Cardiac septum (tissue), 1 donor: ENCODE measurements at regions not wholly inside any gene's neighbourhood (a gene's known extent, or its start where the extent isn't known, plus 50 kb on each side); places are given as distances from the start of the nearest gene placed in this dataset.

ENCODE experiments used
- DNase-seq: peaks from one replicate; pipeline ENCODE4 v3.0.0-alpha.2; 2020; ENCODE audit warnings: low spot score
- intact Hi-C: fragments of 100-400 bp; cut with DNase I; formaldehyde crosslinking; loops from one replicate; pipeline ENCODE4 v1.14.0; 2022
- donor health status: DM: no; HTN: no; CAD: no.

DNA sequence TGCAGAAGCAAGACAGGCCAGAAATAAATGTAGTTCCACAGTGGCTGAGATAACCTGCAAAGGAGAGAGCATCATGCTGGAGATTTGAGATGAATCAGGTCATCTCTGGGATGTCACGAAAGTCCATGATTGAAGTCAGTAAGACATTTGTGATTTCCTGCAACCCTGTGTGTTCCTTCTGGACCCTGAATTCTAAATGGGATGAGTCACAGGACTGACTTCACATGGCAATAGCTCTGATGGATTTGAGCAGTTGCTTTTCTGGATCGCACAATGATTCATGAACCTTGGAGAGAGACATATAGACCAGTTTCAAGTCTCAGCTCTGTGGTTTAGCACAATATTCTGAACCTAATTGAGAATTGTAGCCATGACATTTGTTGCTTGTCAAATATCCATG, 102.9 kb downstream of the TSN start:
- DNase-seq: no peak
- intact Hi-C loops: no loop called here

DNA sequence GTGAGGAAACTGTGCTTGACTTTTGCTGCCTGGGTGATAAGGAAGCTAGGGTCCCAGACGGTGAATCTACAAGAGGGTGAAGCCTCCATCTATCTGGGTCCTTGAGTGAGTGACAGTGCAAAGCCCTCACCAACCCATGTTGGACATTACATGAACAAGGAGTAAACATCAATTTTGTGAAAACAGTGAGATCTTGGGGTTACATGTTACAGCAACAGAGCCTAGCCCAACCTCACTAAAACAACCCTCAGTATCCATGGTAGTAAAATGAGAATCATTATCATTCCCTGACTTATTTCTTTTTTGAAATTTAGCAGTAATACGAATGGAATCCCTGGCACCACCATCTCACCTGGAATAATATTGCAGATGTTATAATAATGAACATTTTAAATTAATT, 103.4 kb downstream of the TSN start:
- no peak for DNase-seq

DNA sequence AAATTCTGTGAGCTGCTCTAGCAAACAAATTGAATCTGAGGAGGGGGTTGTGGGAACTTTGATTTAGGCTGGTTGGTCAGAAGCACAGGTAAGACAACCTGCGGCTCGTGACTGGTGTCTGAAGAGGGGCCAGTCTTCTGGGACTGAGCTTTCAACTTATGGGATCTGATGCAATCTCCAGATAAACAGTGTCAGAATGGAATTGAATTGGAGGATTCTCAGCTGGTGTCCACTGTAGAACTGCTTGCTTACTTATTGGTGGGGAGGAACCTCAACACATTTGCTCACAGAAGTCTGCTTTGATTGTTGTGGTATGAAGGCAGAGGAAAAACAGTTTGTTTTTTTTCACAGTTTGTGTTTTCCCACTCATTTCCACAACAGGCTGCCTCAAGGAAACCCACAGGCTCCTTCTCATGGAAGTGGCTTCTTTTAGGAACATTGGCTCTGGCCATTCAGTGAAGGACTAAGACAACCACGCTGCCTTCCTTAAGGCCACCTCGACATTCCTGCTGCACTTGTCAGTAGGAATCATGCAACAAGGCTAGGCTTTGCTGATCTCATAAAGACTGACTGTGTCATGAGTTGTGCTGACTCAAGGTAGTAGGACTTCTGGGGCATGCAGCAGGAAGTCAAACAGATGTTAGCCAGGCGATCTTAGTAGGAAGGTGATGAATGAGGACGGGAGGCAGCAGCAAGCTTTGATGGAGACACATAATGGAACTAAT, 104.7 kb downstream of the TSN start:
- DNase-seq: no peak
- intact Hi-C loops: no loop called here

More for the DNA sequence above, 103.4 kb downstream of the TSN start:
- intact Hi-C loops: no loop called here

DNA sequence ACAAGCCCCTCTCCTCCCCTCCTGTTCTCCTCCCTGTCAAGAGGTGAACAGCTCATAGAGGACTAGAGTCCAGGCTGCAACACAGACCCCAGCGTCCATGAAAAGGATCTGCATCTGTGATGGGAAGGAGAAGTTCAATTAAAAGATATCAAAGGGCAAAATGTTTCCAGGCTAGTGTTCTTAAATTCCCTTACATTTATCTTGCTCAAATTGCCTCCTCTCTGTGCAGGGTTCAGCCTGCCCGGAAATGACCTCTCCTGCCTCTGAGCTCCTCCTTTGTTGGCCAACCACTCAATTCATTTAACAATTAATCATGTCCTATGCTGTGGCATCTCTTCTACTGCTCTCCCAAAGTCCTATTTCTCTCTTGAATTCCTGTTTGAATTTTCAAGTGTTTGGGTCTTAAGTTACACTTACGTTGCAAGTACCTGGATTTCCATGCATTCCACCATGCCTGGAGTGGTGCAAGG, 105.3 kb downstream of the TSN start:
- DNase-seq: no peak
- intact Hi-C loops: no loop called here

DNA sequence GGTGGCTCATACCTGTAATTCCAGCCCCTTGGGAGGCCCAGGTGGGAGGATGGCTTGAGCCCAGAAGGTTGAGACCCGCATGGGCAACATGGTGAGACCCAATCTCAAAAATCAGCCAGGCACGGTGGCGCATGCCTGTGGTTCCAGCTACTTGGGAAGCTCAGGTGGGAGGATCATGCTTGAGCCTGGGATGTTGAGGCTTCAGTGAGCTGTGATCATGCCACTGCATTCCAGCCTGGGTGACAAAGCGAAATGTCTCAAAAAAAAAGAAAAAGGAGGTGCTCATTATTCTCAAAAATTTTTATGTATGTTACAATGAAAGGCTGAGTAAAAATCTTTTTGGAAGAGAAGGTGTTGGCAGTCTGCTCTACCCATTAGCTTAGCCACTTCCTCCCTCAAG, 106.8 kb downstream of the TSN start:
- no peak for DNase-seq
- intact Hi-C loops: no loop called here

DNA sequence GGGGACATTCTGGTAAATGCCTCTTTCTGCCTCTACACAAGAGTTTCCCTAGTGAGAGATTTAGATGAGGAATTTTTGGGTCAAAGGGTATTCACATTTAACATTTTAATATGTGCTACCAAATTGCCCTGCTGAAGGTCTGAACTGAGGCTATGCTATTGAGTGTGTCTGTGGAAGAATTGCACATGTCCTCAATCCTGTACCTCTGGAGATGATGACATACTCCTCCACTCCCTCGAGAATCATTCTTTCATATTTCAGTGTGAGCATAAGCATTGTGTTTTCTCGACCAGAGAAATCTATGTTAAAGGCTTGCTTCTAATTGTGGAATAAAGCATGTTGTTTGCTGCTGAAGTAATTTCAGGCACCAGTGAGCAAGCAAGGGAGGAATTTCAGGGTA, 110.5 kb downstream of the TSN start:
- no peak for DNase-seq
- intact Hi-C loops: no loop called here

DNA sequence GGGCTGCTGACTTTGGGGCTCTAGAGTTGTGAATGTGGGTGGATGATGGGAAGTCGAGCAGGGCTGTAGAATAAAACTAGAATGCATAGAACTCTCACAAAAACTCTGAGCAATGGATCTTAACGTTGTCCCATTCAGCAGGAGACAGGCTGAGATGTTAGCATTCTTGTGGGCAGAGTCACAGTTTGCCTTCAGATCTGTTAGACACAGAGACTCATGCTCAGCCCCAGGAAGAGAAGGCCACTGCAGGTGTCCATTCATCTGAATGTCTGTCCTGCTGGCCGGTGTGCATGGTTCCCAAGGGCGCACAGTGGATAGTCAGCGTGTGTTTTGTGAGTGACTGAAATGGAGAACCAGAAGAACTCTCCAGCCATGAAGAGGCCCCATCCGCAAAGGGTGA, 111.3 kb downstream of the TSN start:
- intact Hi-C loops: no loop called here
- no peak for DNase-seq

GRCh38 chr2:121868652-121869051, 113.2 kb downstream of the TSN start:
- intact Hi-C loops: no loop called here
- DNase-seq: no peak

- intact Hi-C loops: no loop called here
- DNase-seq: no peak
Observed at GRCh38 chr2:121869363-121869762, 113.9 kb downstream of the TSN start.

- intact Hi-C loops: no loop called here
- DNase-seq: no peak
Observed at GRCh38 chr2:121869873-121870272, 114.4 kb downstream of the TSN start.

GRCh38 chr2:121872651-121873050, 117.2 kb downstream of the TSN start:
- intact Hi-C loops: no loop called here
- no peak for DNase-seq

DNA sequence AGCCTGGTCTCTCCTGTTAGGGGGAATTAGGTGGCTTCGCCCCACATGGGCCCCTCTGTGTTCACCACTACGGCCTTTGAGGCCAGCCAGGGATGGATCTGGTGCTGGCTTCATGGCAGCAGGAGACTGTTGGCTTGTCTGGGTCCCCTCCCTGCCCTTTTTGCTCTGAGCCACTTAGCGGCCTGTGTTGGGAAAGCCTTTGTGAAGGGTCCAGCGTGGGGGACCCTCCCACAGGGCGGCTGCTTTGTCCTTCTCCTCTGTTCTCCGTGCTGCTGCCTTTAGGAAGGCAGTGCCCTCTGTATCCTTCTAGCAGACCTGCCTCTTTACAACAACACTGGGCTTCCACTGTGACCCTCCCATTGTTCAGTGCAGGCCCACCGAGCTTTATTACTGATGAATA, 118.4 kb downstream of the TSN start:
- no peak for DNase-seq
- intact Hi-C loops: no loop called here

DNA sequence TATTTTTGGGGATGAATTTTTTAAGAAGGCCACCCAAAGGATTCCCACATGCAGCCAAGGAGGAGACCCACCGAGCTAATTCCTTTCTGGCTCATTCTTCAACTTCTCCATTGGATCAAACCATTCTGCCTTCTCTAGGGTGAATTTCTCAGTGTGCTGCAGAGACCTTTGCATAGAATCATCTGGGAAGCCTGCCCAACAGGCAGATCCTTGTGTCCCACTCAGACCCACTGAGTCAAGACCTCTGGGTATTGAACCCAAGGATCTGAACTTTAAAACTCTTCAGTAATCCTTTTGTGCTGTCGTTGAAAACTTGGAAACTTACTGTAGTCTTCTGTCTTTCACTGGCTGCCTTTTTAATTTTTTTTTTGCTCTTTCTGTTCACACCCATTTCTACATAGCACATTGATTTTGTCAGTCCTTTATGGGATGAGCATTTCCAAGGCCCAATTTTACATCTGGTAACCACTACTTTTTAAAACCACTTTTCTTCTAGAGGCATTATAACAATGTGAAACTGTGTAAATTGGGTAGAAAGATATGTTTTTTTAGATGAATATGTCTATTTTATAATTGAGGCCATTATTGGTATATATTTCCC, 120.2 kb downstream of the TSN start:
- intact Hi-C loops: no loop called here
- DNase-seq: no peak

- intact Hi-C loops: no loop called here
- DNase-seq: no peak
Observed at GRCh38 chr2:121877366-121877765, 121.9 kb downstream of the TSN start.

DNA sequence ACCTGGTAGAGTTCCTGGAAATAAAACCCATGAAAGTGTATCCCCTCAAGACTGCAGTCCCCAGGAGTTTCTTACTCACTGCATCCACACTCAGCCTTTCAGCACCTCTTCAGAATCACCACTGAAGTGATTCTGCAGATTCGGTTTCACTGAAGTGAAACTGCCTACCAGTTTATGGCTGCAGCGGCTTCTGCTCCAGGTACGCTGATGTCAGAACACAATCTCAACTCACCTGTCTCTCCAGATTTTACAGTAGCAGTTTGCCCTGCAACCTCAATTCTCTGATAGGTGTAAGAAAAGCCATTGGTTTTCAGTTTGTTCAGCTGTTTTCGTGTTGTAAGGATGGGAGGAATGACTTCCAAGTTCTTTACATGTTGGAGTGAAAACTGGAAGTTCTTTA, 124.8 kb downstream of the TSN start:
- intact Hi-C loops: no loop called here
- no peak for DNase-seq

- DNase-seq: no peak
- intact Hi-C loops: no loop called here
Observed at GRCh38 chr2:121881038-121881437, 125.6 kb downstream of the TSN start.

DNA sequence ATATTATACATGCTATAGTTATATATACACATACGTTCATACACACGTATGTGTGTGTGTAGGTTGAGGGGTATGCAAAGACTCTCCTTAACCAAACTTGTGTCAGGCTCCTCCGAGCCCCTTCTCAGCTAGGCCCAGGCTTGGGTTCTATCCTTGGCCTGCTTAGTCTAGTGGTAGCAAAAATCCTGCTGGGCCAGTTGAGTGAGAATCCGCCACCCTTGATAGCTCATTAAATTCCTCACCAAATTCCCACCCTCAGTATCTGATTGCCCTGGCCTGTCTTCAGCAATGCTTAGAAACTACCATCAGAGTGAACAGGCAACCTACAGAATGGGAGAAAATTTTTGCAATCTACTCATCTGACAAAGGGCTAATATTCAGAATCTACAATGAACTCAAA, 126.5 kb downstream of the TSN start:
- DNase-seq: no peak
- intact Hi-C loops: no loop called here

GRCh38 chr2:121884078-121884477, 128.6 kb downstream of the TSN start:
- DNase-seq: no peak
- intact Hi-C loops: no loop called here

DNA sequence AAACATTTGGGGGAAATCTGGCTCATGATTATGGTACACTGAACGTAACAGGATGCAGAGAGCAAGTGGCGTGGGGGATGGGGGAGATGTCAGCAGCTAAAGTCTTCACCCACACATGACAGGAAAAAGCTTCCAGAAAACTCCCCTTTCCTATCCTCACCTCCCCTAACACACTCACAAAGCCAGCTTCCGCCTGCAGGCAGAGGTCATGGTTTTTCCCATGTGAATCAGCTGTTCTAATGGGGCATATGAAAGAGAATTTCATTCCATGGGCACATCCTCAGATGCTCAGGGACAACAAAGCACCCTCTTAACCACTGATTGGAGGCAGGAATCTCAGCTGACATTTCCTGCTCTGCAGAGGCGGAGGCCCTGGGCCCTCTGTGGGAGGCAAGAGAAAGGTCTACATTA, 129.1 kb downstream of the TSN start:
- intact Hi-C loops: no loop called here
- DNase-seq: no peak

DNA sequence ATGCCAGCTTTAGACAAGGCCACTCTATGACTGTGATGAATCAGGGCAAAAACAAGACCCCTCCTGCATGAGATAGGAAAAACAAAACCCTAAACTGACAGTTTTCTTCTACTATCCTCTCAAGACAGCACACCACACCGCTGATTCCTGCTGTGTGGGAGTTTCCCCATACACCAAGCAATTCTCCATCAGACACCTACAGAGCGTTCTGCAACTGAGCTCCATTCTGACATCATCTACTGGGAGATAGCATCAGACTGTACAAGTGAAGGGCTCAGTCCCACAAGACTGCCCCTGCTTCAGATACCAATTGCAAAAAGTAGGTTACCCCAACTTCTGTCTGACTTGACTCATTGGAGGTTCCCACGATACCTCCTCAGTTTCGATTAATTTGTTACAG, 130.6 kb downstream of the TSN start:
- intact Hi-C loops: no loop called here
- DNase-seq: no peak

DNA sequence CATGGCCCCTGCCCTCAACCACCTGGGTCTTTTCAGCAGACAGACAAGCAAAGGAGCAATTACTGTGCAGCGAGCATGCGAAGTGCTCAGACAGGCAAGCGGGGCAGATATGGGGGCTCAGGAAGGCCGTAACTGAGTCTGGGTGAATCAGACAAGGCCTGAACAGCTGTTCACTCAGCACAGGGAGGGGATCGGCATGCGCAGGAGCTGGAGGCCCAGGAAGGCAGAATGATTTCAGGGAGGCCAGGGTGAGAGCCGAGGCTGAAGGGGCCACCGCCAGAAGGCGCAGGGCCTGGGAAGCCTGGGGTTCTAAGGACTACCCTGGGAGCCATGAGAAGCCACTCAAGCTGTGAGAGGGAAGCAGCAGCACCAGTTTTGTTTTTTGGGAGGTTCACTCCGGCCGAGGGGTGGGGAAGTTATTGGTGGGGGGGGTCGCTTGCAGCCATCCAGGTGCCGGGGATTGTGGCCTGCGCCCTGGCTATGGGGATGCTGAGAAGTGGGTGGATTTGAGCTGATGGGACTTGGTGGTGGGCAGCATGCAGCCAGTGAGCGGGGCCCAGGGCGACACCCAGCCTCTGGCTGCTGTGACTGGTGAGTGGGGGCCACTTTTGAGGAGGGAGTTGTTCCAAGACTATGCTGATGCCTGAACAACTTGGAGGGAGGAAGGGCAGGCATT, 132.2 kb downstream of the TSN start:
- DNase-seq: no peak
- intact Hi-C loops: no loop called here
